Sigmoid colon (tissue), 6 donors: ENCODE measurements at regions not wholly inside any gene's neighbourhood (a gene's known extent, or its start where the extent isn't known, plus 50 kb on each side); places are given as distances from the start of the nearest gene placed in this dataset.

Source experiments
- DNase-seq: peaks from one replicate; pipeline ENCODE4 v3.0.0-alpha.2; 2019
- H3K27ac ChIP-seq, 4 donors: fragments of 200-600 bp; sonication (generic); one replicate each; pipeline ENCODE4 v1.5.1; 2016 to 2019; ENCODE audit warnings: mild to moderate bottlenecking in 1 of 4
- H3K27me3 ChIP-seq, 3 donors: fragments of 200-600 bp; sonication (generic); one replicate each; pipeline ENCODE4 v1.5.1; 2019; ENCODE audit warnings: mild to moderate bottlenecking in 1 of 3
- H3K36me3 ChIP-seq, 4 donors: fragments of 200-600 bp; sonication (generic); one replicate each; pipeline ENCODE4 v1.5.1; 2016 to 2019
- H3K4me1 ChIP-seq, 4 donors: fragments of 200-600 bp; sonication (generic); one replicate each; pipeline ENCODE4 v1.5.1; 2017 to 2019
- H3K4me3 ChIP-seq, 4 donors: fragments of 200-600 bp; sonication (generic); one replicate each; pipeline ENCODE4 v1.5.1; 2017 to 2019; ENCODE audit warnings: mild to moderate bottlenecking in 2 of 4, moderate library complexity in 1 of 4
- H3K9me3 ChIP-seq, 4 donors: fragments of 200-600 bp in 3 of 4; sonication (generic) in 3 of 4; one replicate each; pipeline versions ENCODE4 v1.5.1 to v1.6.1; 2013 to 2019
- EP300 ChIP-seq, 4 donors: sonication (generic); formaldehyde crosslinking; IDR thresholded peaks; one replicate each; pipeline ENCODE4 v1.6.1; 2017; ENCODE audit warnings: antibody characterized with exemption in 4 of 4
- POLR2A ChIP-seq, 2 donors: fragments of 450-650 bp; IDR thresholded peaks; one replicate each; pipeline ENCODE4 v1.6.1; 2016; ENCODE audit warnings: antibody characterized with exemption in 2 of 2, mild to moderate bottlenecking in 2 of 2, moderate library complexity in 2 of 2
- POLR2AphosphoS5 ChIP-seq, 4 donors: sonication (generic); formaldehyde crosslinking; IDR thresholded peaks; one replicate each; pipeline ENCODE4 v1.6.1; 2017; ENCODE audit warnings: antibody characterized with exemption in 4 of 4
- WGBS, 2 donors: extraction: QIAGEN DNeasy Blood & Tissue Kit; methylation state at CpG; one replicate each; pipeline ENCODE4 v1.1.7; 2013; 5-methylcytosine and 5-hydroxymethylcytosine counted together
- intact Hi-C: fragments of 100-400 bp; cut with DNase I; formaldehyde crosslinking; loops from one replicate; pipeline ENCODE4 v1.15.1; 2023
- TF ChIP-seq, protein P1 (sequence below), 4 experiments: fragments of 450-650 bp in 3 of 4; fragments of 200-600 bp in 1 of 4; IDR thresholded peaks; one replicate each; pipeline ENCODE4 v1.5.1; 2016 to 2019; ENCODE audit warnings: antibody characterized with exemption in 4 of 4, mild to moderate bottlenecking in 3 of 4, moderate library complexity in 2 of 4
- donor health status: healthy with polysubstance abuse.
- donor health status: healthy.

DNA sequence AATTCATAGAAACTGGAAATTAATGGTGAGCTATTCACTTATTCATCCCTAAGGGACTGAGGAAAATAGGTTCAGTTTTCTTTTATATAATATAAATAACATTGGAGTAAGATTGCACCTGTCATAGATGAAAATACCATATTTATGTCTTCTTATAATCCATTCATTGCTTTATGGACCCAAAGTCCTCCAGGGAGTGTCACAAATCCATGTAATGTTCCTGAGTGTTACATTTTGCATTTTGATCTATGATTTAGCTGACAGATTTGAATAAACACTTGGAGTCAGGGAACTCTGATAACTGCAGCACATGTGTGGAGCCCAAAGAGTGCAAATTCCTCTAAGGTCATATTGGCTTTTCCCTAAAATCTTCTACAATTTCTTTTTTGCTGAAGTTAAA lies 484.3 kb downstream of the MDFIC start:
- DNase-seq = no peak
- Histone ChIP-seq H3K36me3 (no peaks in the 10 kb centered on the region), H3K9me3 (no peaks in the 10 kb centered on the region), H3K27ac (no peak overlapping the region), H3K4me3 (no peak overlapping the region), H3K27me3 (no peaks in the 10 kb centered on the region), H3K4me1 (no peaks in the 10 kb centered on the region)
- TF ChIP-seq EP300 (IDR thresholded peaks at IDR 0.05) (no peak), POLR2AphosphoS5 (IDR thresholded peaks at IDR 0.05) (no peak), POLR2A (IDR thresholded peaks at IDR 0.05) (no peak)
- TF ChIP-seq, protein P1, sequence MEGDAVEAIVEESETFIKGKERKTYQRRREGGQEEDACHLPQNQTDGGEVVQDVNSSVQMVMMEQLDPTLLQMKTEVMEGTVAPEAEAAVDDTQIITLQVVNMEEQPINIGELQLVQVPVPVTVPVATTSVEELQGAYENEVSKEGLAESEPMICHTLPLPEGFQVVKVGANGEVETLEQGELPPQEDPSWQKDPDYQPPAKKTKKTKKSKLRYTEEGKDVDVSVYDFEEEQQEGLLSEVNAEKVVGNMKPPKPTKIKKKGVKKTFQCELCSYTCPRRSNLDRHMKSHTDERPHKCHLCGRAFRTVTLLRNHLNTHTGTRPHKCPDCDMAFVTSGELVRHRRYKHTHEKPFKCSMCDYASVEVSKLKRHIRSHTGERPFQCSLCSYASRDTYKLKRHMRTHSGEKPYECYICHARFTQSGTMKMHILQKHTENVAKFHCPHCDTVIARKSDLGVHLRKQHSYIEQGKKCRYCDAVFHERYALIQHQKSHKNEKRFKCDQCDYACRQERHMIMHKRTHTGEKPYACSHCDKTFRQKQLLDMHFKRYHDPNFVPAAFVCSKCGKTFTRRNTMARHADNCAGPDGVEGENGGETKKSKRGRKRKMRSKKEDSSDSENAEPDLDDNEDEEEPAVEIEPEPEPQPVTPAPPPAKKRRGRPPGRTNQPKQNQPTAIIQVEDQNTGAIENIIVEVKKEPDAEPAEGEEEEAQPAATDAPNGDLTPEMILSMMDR (IDR thresholded peaks at IDR 0.05) = no peak
- intact Hi-C loops = no loop called here

DNA sequence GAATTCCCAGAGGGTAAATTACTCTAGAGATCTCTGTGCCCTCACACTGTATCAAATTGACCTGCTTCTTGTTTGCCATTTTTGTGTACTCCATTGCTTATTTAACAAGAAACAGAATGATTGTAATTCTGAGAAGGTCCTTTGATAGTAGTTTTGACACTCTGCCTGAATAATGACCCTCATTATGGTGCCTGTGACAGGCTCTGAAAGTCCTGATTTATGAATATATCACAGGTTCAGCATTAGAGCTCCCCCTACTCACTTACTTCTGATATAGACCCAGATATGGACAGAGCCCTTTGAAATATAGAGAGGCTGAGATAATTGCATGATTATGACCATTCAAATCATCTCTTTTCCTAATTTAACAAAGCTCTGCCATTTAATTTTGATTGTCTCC lies 465.2 kb downstream of the MDFIC start:
- H3K27ac ChIP-seq = no peak overlapping the region
- no peaks in the 10 kb centered on the region for H3K27me3 ChIP-seq
- H3K9me3 ChIP-seq = no peaks in the 10 kb centered on the region
- no peak overlapping the region for H3K4me3 ChIP-seq
- H3K36me3 ChIP-seq = no peaks in the 10 kb centered on the region
- intact Hi-C loops = no loop called here
- no peaks in the 10 kb centered on the region for H3K4me1 ChIP-seq
- TF ChIP-seq POLR2A (IDR thresholded peaks at IDR 0.05) (no peak), EP300 (IDR thresholded peaks at IDR 0.05) (no peak), POLR2AphosphoS5 (IDR thresholded peaks at IDR 0.05) (no peak)
- TF ChIP-seq, protein P1 (IDR thresholded peaks at IDR 0.05) = no peak
- DNase-seq = no peak

DNA sequence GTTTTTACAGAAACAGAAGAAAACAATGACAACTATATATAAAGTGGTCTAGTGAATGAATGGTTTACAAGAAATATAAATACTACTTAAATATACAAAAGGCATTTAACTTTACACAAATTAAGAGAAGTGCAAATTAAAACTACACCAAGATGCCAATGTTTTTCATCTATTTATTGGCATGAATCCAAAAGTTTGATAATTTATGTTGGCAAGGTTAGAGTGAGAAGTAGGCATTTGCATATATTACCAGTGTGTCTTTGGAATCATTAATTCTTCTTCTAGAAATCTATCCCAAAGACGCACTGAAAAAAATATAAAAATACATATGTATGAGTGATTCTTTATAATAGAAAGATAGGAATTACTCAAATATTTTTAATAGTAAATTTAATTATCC lies 457.4 kb downstream of the MDFIC start:
- Histone ChIP-seq H3K36me3 (no peaks in the 10 kb centered on the region), H3K27ac (no peak overlapping the region), H3K4me3 (no peak overlapping the region), H3K4me1 (no peaks in the 10 kb centered on the region), H3K9me3 (no peaks in the 10 kb centered on the region), H3K27me3 (no peaks in the 10 kb centered on the region)
- WGBS, 2 donors = 97 to 98% methylated on average over 1 of the region's 1 CpG
- intact Hi-C loops = no loop called here
- no peak for DNase-seq
- TF ChIP-seq, protein P1 (IDR thresholded peaks at IDR 0.05) = no peak
- no peak for TF ChIP-seq POLR2A (IDR thresholded peaks at IDR 0.05)
- no peak for TF ChIP-seq EP300 (IDR thresholded peaks at IDR 0.05)
- no peak for TF ChIP-seq POLR2AphosphoS5 (IDR thresholded peaks at IDR 0.05)

DNA sequence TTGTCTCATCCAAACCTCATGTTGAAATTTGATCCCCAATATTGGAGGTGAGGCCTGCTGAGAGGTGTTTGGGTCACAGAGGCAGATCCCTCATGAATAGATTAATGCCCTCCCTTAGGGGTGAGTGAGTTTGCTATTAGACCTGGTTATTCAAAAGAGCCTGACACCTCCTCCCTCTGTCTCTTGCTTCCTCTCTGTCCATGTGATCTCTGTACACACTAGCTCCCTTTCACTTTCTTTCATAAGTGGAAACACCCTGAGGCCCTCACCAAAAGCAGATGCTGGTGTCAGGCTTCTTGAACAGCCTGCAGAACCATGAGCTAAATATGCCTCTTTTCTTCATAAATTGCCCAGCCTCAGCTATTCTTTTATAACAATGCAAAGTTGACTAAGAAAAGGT lies 447.1 kb downstream of the MDFIC start:
- intact Hi-C loops = no loop called here
- Histone ChIP-seq H3K9me3 (no peaks in the 10 kb centered on the region), H3K27me3 (no peaks in the 10 kb centered on the region), H3K4me1 (no peaks in the 10 kb centered on the region), H3K27ac (no peak overlapping the region), H3K36me3 (no peaks in the 10 kb centered on the region), H3K4me3 (no peak overlapping the region)
- TF ChIP-seq POLR2A (IDR thresholded peaks at IDR 0.05) (no peak), POLR2AphosphoS5 (IDR thresholded peaks at IDR 0.05) (no peak)
- no peak for DNase-seq

DNA sequence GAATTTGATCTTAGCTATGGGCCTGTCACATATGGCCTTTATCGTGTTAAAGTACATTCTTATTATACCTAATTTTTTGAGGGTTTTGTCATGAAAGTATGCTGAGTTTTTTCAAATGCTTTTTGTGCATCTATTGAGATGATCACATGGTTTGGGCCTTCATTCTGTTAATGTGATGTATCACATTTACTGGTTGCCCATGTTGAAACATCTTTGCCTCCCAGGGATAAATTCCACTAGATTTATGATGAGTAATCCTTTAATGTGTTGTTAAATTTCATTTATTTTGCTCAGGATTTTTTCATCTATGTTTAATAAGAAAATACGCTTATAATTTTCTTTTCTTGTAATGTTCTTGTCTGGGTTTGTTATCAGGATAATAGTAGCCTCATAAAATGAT lies 442.0 kb downstream of the MDFIC start:
- H3K27me3 ChIP-seq = no peaks in the 10 kb centered on the region
- 92 to 96% methylated on average over 2 of the region's 2 CpGs for WGBS, 2 donors
- intact Hi-C loops = no loop called here
- DNase-seq = no peak
- no peaks in the 10 kb centered on the region for H3K9me3 ChIP-seq
- no peak overlapping the region for H3K4me3 ChIP-seq
- no peak overlapping the region for H3K27ac ChIP-seq
- H3K36me3 ChIP-seq = no peaks in the 10 kb centered on the region
- TF ChIP-seq POLR2A (IDR thresholded peaks at IDR 0.05) (no peak), POLR2AphosphoS5 (IDR thresholded peaks at IDR 0.05) (no peak), EP300 (IDR thresholded peaks at IDR 0.05) (no peak)
- TF ChIP-seq, protein P1 (IDR thresholded peaks at IDR 0.05) = no peak
- H3K4me1 ChIP-seq = no peaks in the 10 kb centered on the region
